HepG2 (cell line): ENCODE measurements at regions not wholly inside any gene's neighbourhood (a gene's known extent, or its start where the extent isn't known, plus 50 kb on each side); places are given as distances from the start of the nearest gene placed in this dataset.

Experiments used
- AGO1 ChIP-seq: fragments of 200-400 bp; formaldehyde crosslinking; IDR thresholded peaks from 2 replicates; pipeline ENCODE4 v1.6.1; 2017; ENCODE audit warnings: mild to moderate bottlenecking, low read depth, low read length, moderate library complexity; ENCODE audit not compliant: poor library complexity, severe bottlenecking
- CHCHD3 ChIP-seq: sonication (generic); formaldehyde crosslinking; IDR thresholded peaks from 2 replicates; pipeline ENCODE4 v1.8.0; 2022; ENCODE audit warnings: mild to moderate bottlenecking, missing genetic modification reagents, moderate library complexity
- EP300 ChIP-seq, 3 experiments: sonication (generic) in 1 of 3; formaldehyde crosslinking in 1 of 3; IDR thresholded peaks; 2 replicates each; pipeline versions ENCODE4 v1.5.1 to v1.6.1; 2011 to 2020; ENCODE audit warnings: low read depth in 2 of 3, low read length in 2 of 3, borderline replicate concordance in 1 of 3, improper control_type of control experiment in 1 of 3, mild to moderate bottlenecking in 1 of 3, missing genetic modification reagents in 1 of 3, moderate library complexity in 1 of 3
- EZH2 ChIP-seq: conservative IDR thresholded peaks from 2 replicates; pipeline ENCODE4 v1.6.1; 2012; ENCODE audit warnings: mild to moderate bottlenecking, low read depth, low read length, moderate library complexity
- MAFK ChIP-seq, 2 experiments: IDR thresholded peaks in 1 of 2; conservative IDR thresholded peaks in 1 of 2; 2 replicates each; pipeline ENCODE4 v1.6.1; 2011; ENCODE audit warnings: improper control_type of control experiment in 2 of 2, low read length in 2 of 2
- SIN3A ChIP-seq: IDR thresholded peaks from 2 replicates; pipeline ENCODE4 v1.6.1; 2011; ENCODE audit warnings: low read depth, mild to moderate bottlenecking, control low read depth, low read length, borderline replicate concordance
- ZNF350 ChIP-seq: sonication (generic); formaldehyde crosslinking; IDR thresholded peaks from 2 replicates; pipeline ENCODE4 v1.4.0; 2020; ENCODE audit warnings: mild to moderate bottlenecking, low read depth, missing genetic modification reagents, borderline replicate concordance
- TF ChIP-seq, protein P1 (sequence below): sonication (generic); formaldehyde crosslinking; IDR thresholded peaks from 2 replicates; pipeline ENCODE4 v1.5.0; 2020; ENCODE audit warnings: mild to moderate bottlenecking, missing genetic modification reagents, moderate library complexity
- TF ChIP-seq, protein P2 (sequence below): IDR thresholded peaks from 2 replicates; pipeline ENCODE4 v1.6.1; 2016

DNA sequence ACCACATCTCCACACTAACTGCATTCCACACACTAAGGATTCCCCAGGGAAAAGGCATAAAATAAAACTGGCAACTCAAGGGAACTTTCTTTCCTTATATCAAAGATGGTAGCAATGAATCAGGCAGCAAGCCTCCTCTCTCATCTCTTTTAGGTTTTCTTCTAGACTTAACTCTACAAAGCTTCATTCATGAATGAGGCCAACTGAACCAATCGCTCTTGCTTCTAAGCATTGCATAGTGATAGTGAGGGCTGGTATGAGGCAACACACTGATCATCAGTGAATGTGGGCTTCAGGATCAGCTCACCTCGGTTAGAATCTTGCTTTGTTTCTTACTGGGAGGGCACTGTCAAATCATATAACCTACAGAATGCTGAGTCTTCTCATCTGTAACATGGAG lies 1090.7 kb upstream of the MIR17HG start:
- TF ChIP-seq MAFK (conservative IDR thresholded peaks at IDR 0.05 in 1 of 2, IDR thresholded peaks at IDR 0.05 in 1 of 2; ENCODE audit: low read length in 2 of 2) (no peak), ZNF350 (CRISPR knock-in tag) (no peak), EZH2 (no peak), CHCHD3 (CRISPR knock-in tag) (no peak), AGO1 (no peak), EP300 (IDR thresholded peaks at IDR 0.05; ENCODE audit: low read depth in 2 of 2, low read length in 2 of 2) (no peak), EP300 (CRISPR knock-in tag; IDR thresholded peaks at IDR 0.05; ENCODE audit: borderline replicate concordance) (no peak), SIN3A (no peak)
- TF ChIP-seq, protein P1, sequence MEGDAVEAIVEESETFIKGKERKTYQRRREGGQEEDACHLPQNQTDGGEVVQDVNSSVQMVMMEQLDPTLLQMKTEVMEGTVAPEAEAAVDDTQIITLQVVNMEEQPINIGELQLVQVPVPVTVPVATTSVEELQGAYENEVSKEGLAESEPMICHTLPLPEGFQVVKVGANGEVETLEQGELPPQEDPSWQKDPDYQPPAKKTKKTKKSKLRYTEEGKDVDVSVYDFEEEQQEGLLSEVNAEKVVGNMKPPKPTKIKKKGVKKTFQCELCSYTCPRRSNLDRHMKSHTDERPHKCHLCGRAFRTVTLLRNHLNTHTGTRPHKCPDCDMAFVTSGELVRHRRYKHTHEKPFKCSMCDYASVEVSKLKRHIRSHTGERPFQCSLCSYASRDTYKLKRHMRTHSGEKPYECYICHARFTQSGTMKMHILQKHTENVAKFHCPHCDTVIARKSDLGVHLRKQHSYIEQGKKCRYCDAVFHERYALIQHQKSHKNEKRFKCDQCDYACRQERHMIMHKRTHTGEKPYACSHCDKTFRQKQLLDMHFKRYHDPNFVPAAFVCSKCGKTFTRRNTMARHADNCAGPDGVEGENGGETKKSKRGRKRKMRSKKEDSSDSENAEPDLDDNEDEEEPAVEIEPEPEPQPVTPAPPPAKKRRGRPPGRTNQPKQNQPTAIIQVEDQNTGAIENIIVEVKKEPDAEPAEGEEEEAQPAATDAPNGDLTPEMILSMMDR (CRISPR knock-in tag), result no peak
- TF ChIP-seq, protein P2, sequence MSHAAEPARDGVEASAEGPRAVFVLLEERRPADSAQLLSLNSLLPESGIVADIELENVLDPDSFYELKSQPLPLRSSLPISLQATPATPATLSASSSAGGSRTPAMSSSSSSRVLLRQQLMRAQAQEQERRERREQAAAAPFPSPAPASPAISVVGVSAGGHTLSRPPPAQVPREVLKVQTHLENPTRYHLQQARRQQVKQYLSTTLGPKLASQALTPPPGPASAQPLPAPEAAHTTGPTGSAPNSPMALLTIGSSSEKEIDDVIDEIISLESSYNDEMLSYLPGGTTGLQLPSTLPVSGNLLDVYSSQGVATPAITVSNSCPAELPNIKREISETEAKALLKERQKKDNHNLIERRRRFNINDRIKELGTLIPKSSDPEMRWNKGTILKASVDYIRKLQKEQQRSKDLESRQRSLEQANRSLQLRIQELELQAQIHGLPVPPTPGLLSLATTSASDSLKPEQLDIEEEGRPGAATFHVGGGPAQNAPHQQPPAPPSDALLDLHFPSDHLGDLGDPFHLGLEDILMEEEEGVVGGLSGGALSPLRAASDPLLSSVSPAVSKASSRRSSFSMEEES (CRISPR knock-in tag), result no peak
